GM23248 (cell line): ENCODE measurements at regions not wholly inside any gene's neighbourhood (a gene's known extent, or its start where the extent isn't known, plus 50 kb on each side); places are given as distances from the start of the nearest gene placed in this dataset.

Experiments
- DNase-seq: peaks from one replicate; pipeline ENCODE4 v3.0.0-alpha.2; 2015
- H2AFZ ChIP-seq: fragments of 200-600 bp; sonication (generic); 2 replicates; pipeline ENCODE4 v1.6.1; 2016; ENCODE audit warnings: antibody characterized with exemption
- H3F3A ChIP-seq: fragments of 200-600 bp; sonication (generic); 2 replicates; pipeline ENCODE4 v1.6.1; 2016; ENCODE audit warnings: mild to moderate bottlenecking, antibody characterized with exemption, mixed run types; ENCODE audit not compliant: insufficient read depth
- H3K27ac ChIP-seq: fragments of 200-600 bp; sonication (generic); 2 replicates; pipeline ENCODE4 v1.5.1; 2016; ENCODE audit warnings: mild to moderate bottlenecking
- H3K27me3 ChIP-seq: fragments of 200-600 bp; sonication (generic); replicated peaks from 2 replicates; pipeline ENCODE4 v1.6.1; 2016; ENCODE audit warnings: mild to moderate bottlenecking; ENCODE audit not compliant: insufficient read depth
- H3K36me3 ChIP-seq: fragments of 200-600 bp; sonication (generic); 2 replicates; pipeline ENCODE4 v1.6.1; 2016; ENCODE audit warnings: low read depth, mild to moderate bottlenecking
- H3K4me1 ChIP-seq: fragments of 200-600 bp; sonication (generic); 2 replicates; pipeline ENCODE4 v1.6.1; 2016; ENCODE audit warnings: mild to moderate bottlenecking; ENCODE audit not compliant: insufficient read depth
- H3K4me2 ChIP-seq: fragments of 200-600 bp; sonication (generic); one replicate; pipeline ENCODE4 v1.6.1; 2016; ENCODE audit warnings: mild to moderate bottlenecking; ENCODE audit not compliant: unreplicated experiment
- H3K4me3 ChIP-seq: fragments of 200-600 bp; sonication (generic); 2 replicates; pipeline ENCODE4 v1.5.1; 2016; ENCODE audit warnings: mild to moderate bottlenecking
- H3K79me2 ChIP-seq: fragments of 200-600 bp; sonication (generic); 2 replicates; pipeline ENCODE4 v1.6.1; 2016; ENCODE audit warnings: mild to moderate bottlenecking; ENCODE audit not compliant: insufficient read depth
- H3K9ac ChIP-seq: fragments of 200-600 bp; sonication (generic); 2 replicates; pipeline ENCODE4 v1.6.1; 2016; ENCODE audit warnings: mild to moderate bottlenecking
- H3K9me2 ChIP-seq: fragments of 200-600 bp; sonication (generic); 2 replicates; pipeline ENCODE4 v1.6.1; 2016; ENCODE audit warnings: mixed run types, mild to moderate bottlenecking, moderate library complexity; ENCODE audit not compliant: insufficient read depth
- H3K9me3 ChIP-seq: fragments of 200-600 bp; sonication (generic); one replicate; pipeline ENCODE4 v1.6.1; 2017; ENCODE audit warnings: low read depth
- H4K20me1 ChIP-seq: fragments of 200-600 bp; sonication (generic); 2 replicates; pipeline ENCODE4 v1.6.0; 2016; ENCODE audit not compliant: insufficient read depth
- EZH2 ChIP-seq: fragments of 200-600 bp; sonication (generic); IDR thresholded peaks from 2 replicates; pipeline ENCODE4 v1.6.1; 2018; ENCODE audit warnings: antibody characterized with exemption, mild to moderate bottlenecking; ENCODE audit not compliant: insufficient read depth, poor library complexity, severe bottlenecking
- EZH2phosphoT487 ChIP-seq: fragments of 200-600 bp; sonication (generic); IDR thresholded peaks from 2 replicates; pipeline ENCODE4 v1.6.1; 2018; ENCODE audit warnings: antibody characterized with exemption, moderate library complexity, mild to moderate bottlenecking, low read depth; ENCODE audit not compliant: insufficient read depth
- WGBS, 2 experiments: methylation state at CpG; one replicate each; pipeline ENCODE4 v1.1.6; 2015 to 2017; ENCODE audit warnings: low lambda C conversion rate in 2 of 2, low coverage in 1 of 2; ENCODE audit errors: missing lambda C conversion rate in 2 of 2; 5-methylcytosine and 5-hydroxymethylcytosine counted together
- in situ Hi-C: fragments of 300-500 bp; cut with MboI; formaldehyde crosslinking; loops from 2 replicates; pipeline ENCODE4 v1.15.0; 2020

- WGBS, 2 experiments: 35 to 44% methylated on average over 2 of the region's 2 CpGs
- TF ChIP-seq EZH2phosphoT487: no peak
- no peak for TF ChIP-seq EZH2
These were observed 60.6 kb upstream of the PLEKHG1 start for GRCh38 chr6:150539111-150539510.

GRCh38 chr6:150539568-150539967 lies 60.1 kb upstream of the PLEKHG1 start:
- Histone ChIP-seq H3K9me2 (no peaks in the 10 kb centered on the region), H2AFZ (no peak overlapping the region), H4K20me1 (no peaks in the 10 kb centered on the region; the same call in 1 of the 2 replicates), H3K27ac (no peak overlapping the region), H3K4me3 (no peak overlapping the region), H3K36me3 (no peaks in the 10 kb centered on the region), H3F3A (no peaks in the 10 kb centered on the region), H3K9ac (no peak overlapping the region), H3K27me3 (peaks cover 42% of the 10 kb centered on the region), H3K4me1 (no peaks in the 10 kb centered on the region), H3K79me2 (no peaks in the 10 kb centered on the region), H3K9me3 (no peaks in the 10 kb centered on the region), H3K4me2 (no peak overlapping the region)
- DNase-seq: no peak
- 52 to 54% methylated on average over 2 of the region's 2 CpGs for WGBS, 2 experiments
- in situ Hi-C loops: no loop called here
- TF ChIP-seq EZH2: no peak
- TF ChIP-seq EZH2phosphoT487: no peak

More at GRCh38 chr6:150539111-150539510, 60.6 kb upstream of the PLEKHG1 start:
- Histone ChIP-seq H3K27ac (no peak overlapping the region), H3K9ac (no peak overlapping the region), H3K4me3 (no peak overlapping the region), H3K36me3 (no peaks in the 10 kb centered on the region), H3K79me2 (no peaks in the 10 kb centered on the region), H4K20me1 (no peaks in the 10 kb centered on the region; the same call in 1 of the 2 replicates), H3F3A (no peaks in the 10 kb centered on the region), H3K9me3 (no peaks in the 10 kb centered on the region), H3K4me2 (no peak overlapping the region), H2AFZ (no peak overlapping the region), H3K9me2 (no peaks in the 10 kb centered on the region), H3K4me1 (no peaks in the 10 kb centered on the region), H3K27me3 (peaks cover 40% of the 10 kb centered on the region)
- no peak for DNase-seq
- in situ Hi-C loops: no loop called here

- in situ Hi-C loops: no loop called here
- H3K9ac ChIP-seq: no peak overlapping the region
- peaks cover 55% of the 10 kb centered on the region for H3K27me3 ChIP-seq
- TF ChIP-seq EZH2phosphoT487: no peak
- no peak for DNase-seq
- H3K4me2 ChIP-seq: no peak overlapping the region
- H3K4me3 ChIP-seq: no peak overlapping the region
- no peaks in the 10 kb centered on the region for H3K36me3 ChIP-seq
- no peaks in the 10 kb centered on the region for H3K9me3 ChIP-seq
- 52 to 59% methylated on average over 2 of the region's 2 CpGs for WGBS, 2 experiments
- H3K9me2 ChIP-seq: no peaks in the 10 kb centered on the region
- H3K4me1 ChIP-seq: no peaks in the 10 kb centered on the region
- H2AFZ ChIP-seq: no peak overlapping the region
- H3F3A ChIP-seq: no peaks in the 10 kb centered on the region
- no peaks in the 10 kb centered on the region for H3K79me2 ChIP-seq
- no peaks in the 10 kb centered on the region; the same call in 1 of the 2 replicates for H4K20me1 ChIP-seq
- H3K27ac ChIP-seq: no peak overlapping the region
These were observed 58.1 kb upstream of the PLEKHG1 start for GRCh38 chr6:150541576-150541975.

GRCh38 chr6:150543178-150543577 lies 56.5 kb upstream of the PLEKHG1 start:
- in situ Hi-C loops: no loop called here
- no peak overlapping the region for H2AFZ ChIP-seq
- H3K9me2 ChIP-seq: no peaks in the 10 kb centered on the region
- H3K79me2 ChIP-seq: no peaks in the 10 kb centered on the region
- no peaks in the 10 kb centered on the region for H3K4me1 ChIP-seq
- H3K27ac ChIP-seq: no peak overlapping the region
- H3K36me3 ChIP-seq: no peaks in the 10 kb centered on the region
- H3K9ac ChIP-seq: no peak overlapping the region
- H3K27me3 ChIP-seq: peaks cover 61% of the 10 kb centered on the region
- no peak for DNase-seq
- no peaks in the 10 kb centered on the region for H3F3A ChIP-seq
- no peaks in the 10 kb centered on the region for H3K9me3 ChIP-seq
- H4K20me1 ChIP-seq: no peaks in the 10 kb centered on the region; the same call in 1 of the 2 replicates
- H3K4me2 ChIP-seq: no peak overlapping the region
- H3K4me3 ChIP-seq: no peak overlapping the region
- no peak for TF ChIP-seq EZH2
- no peak for TF ChIP-seq EZH2phosphoT487

- peaks cover 63% of the 10 kb centered on the region for H3K27me3 ChIP-seq
- H3K9ac ChIP-seq: no peak overlapping the region
- no peaks in the 10 kb centered on the region for H3K79me2 ChIP-seq
- no peaks in the 10 kb centered on the region for H3K9me2 ChIP-seq
- H3K9me3 ChIP-seq: no peaks in the 10 kb centered on the region
- H4K20me1 ChIP-seq: no peaks in the 10 kb centered on the region; the same call in 1 of the 2 replicates
- 79% methylated on average over 2 of the region's 2 CpGs for WGBS, 2 experiments
- DNase-seq: no peak
- no peak overlapping the region for H3K4me2 ChIP-seq
- H3K27ac ChIP-seq: no peak overlapping the region
- no peak overlapping the region for H3K4me3 ChIP-seq
- no peaks in the 10 kb centered on the region for H3F3A ChIP-seq
- no peak overlapping the region for H2AFZ ChIP-seq
- TF ChIP-seq EZH2phosphoT487 (no peak), EZH2 (no peak)
- in situ Hi-C loops: no loop called here
- H3K36me3 ChIP-seq: no peaks in the 10 kb centered on the region
- H3K4me1 ChIP-seq: no peaks in the 10 kb centered on the region
These were observed 54.9 kb upstream of the PLEKHG1 start for GRCh38 chr6:150544793-150545192.
